Epithelial cell of proximal tubule (primary cell): ENCODE measurements at regions not wholly inside any gene's neighbourhood (a gene's known extent, or its start where the extent isn't known, plus 50 kb on each side); places are given as distances from the start of the nearest gene placed in this dataset.

Experiments used
- DNase-seq: peaks from one replicate; pipeline ENCODE4 v3.0.0-alpha.2; 2011; ENCODE audit warnings: low read depth
- H3K4me3 ChIP-seq: 2 replicates; pipeline ENCODE4 v1.5.1; 2011; ENCODE audit warnings: low read depth, mild to moderate bottlenecking, low read length
- CTCF ChIP-seq: conservative IDR thresholded peaks from 2 replicates; pipeline ENCODE4 v1.5.1; 2012; ENCODE audit warnings: low read depth, mild to moderate bottlenecking, low read length

- no peak for TF ChIP-seq CTCF
- no peak overlapping the region for H3K4me3 ChIP-seq
- DNase-seq = no peak
Measured at GRCh38 chr3:40639006-40639405, 114.2 kb downstream of the ZNF621 start.

- DNase-seq = no peak
- no peak overlapping the region for H3K4me3 ChIP-seq
- TF ChIP-seq CTCF = no peak
Measured at GRCh38 chr3:40642812-40643211, 118.1 kb downstream of the ZNF621 start.

GRCh38 chr3:40645883-40646282 is 121.1 kb downstream of the ZNF621 start:
- no peak overlapping the region for H3K4me3 ChIP-seq
- DNase-seq = no peak
- no peak for TF ChIP-seq CTCF

- no peak overlapping the region for H3K4me3 ChIP-seq
- no peak for TF ChIP-seq CTCF
- DNase-seq = no peak
Measured at GRCh38 chr3:40649346-40649745, 124.6 kb downstream of the ZNF621 start.

- TF ChIP-seq CTCF = no peak
- no peak for DNase-seq
- H3K4me3 ChIP-seq = no peak overlapping the region
Measured at GRCh38 chr3:40652072-40652471, 127.3 kb downstream of the ZNF621 start.

- no peak for DNase-seq
- TF ChIP-seq CTCF = no peak
- no peak overlapping the region for H3K4me3 ChIP-seq
Measured at GRCh38 chr3:40653001-40653400, 128.2 kb downstream of the ZNF621 start.

GRCh38 chr3:40653878-40654277 is 129.1 kb downstream of the ZNF621 start:
- no peak for TF ChIP-seq CTCF

More at GRCh38 chr3:40653878-40654277, 129.1 kb downstream of the ZNF621 start:
- DNase-seq = no peak
- H3K4me3 ChIP-seq = no peak overlapping the region
